Gastrocnemius medialis (tissue), 4 donors: ENCODE measurements at regions not wholly inside any gene's neighbourhood (a gene's known extent, or its start where the extent isn't known, plus 50 kb on each side); places are given as distances from the start of the nearest gene placed in this dataset.

ENCODE experiments used
- CTCF ChIP-seq, 5 experiments: fragments of 450-650 bp in 3 of 5; fragments of 200-600 bp in 2 of 5; sonication (generic) in 2 of 5; IDR thresholded peaks in 4 of 5; conservative IDR thresholded peaks in 1 of 5; 1 replicate in 4 of 5; 2 replicates in 1 of 5; pipeline ENCODE4 v1.5.1; 2016 to 2019; ENCODE audit warnings: antibody characterized with exemption in 5 of 5, mild to moderate bottlenecking in 3 of 5, moderate library complexity in 3 of 5
- POLR2A ChIP-seq, 2 donors: fragments of 450-650 bp; IDR thresholded peaks; one replicate each; pipeline ENCODE4 v1.6.1; 2017; ENCODE audit warnings: antibody characterized with exemption in 2 of 2, mild to moderate bottlenecking in 2 of 2, moderate library complexity in 2 of 2

- TF ChIP-seq CTCF (IDR thresholded peaks at IDR 0.05 in 4 of 5, conservative IDR thresholded peaks at IDR 0.05 in 1 of 5) (no peak), POLR2A (IDR thresholded peaks at IDR 0.05) (no peak)
These were observed 247.9 kb upstream of the ONECUT1 start for GRCh38 chr15:53037904-53038654.
